SK-N-SH treated with all-trans-retinoic acid at 6 μM for 48 hours (cell line): ENCODE measurements at regions not wholly inside any gene's neighbourhood (a gene's known extent, or its start where the extent isn't known, plus 50 kb on each side); places are given as distances from the start of the nearest gene placed in this dataset.

ENCODE experiments used
- ATAC-seq: fragments of 200-7000 bp; cut with Tn5 transposase; 3 replicates; pipeline ENCODE4 v1.9.1; 2020; ENCODE audit warnings: mild to moderate bottlenecking, moderate library complexity
- ARNTL ChIP-seq: fragments of 450-650 bp; formaldehyde crosslinking; IDR thresholded peaks from 2 replicates; pipeline ENCODE4 v1.5.0; 2020; ENCODE audit warnings: low read depth, mild to moderate bottlenecking, moderate library complexity, borderline replicate concordance
- BACH2 ChIP-seq: fragments of 250-450 bp; sonication (Bioruptor Pico); IDR thresholded peaks from 2 replicates; pipeline ENCODE4 v1.9.0; 2021; ENCODE audit warnings: mild to moderate bottlenecking, borderline replicate concordance
- CREB5 ChIP-seq: fragments of 250-450 bp; sonication (Bioruptor Pico); IDR thresholded peaks from 2 replicates; pipeline ENCODE4 v1.5.1; 2020; ENCODE audit warnings: low read depth, mild to moderate bottlenecking, moderate library complexity
- CSDC2 ChIP-seq: fragments of 250-450 bp; sonication (Bioruptor Pico); IDR thresholded peaks from 2 replicates; pipeline ENCODE4 v1.5.0; 2020; ENCODE audit warnings: mild to moderate bottlenecking, moderate library complexity
- CSRNP3 ChIP-seq: fragments of 250-450 bp; sonication (Bioruptor Pico); IDR thresholded peaks from 2 replicates; pipeline ENCODE4 v1.5.1; 2021; ENCODE audit warnings: mild to moderate bottlenecking, moderate library complexity
- ESRRG ChIP-seq: fragments of 250-450 bp; sonication (Bioruptor Pico); IDR thresholded peaks from 2 replicates; pipeline ENCODE4 v1.6.1; 2021; ENCODE audit warnings: mild to moderate bottlenecking
- GLIS3 ChIP-seq: fragments of 250-450 bp; sonication (Bioruptor Pico); IDR thresholded peaks from 2 replicates; pipeline ENCODE4 v1.5.0; 2020; ENCODE audit warnings: mild to moderate bottlenecking, moderate library complexity
- ISL1 ChIP-seq: fragments of 250-450 bp; sonication (Bioruptor Pico); IDR thresholded peaks from 2 replicates; pipeline ENCODE4 v2.1.2; 2022; ENCODE audit warnings: mild to moderate bottlenecking, moderate library complexity
- OSR1 ChIP-seq: fragments of 250-450 bp; sonication (Bioruptor Pico); IDR thresholded peaks from 2 replicates; pipeline ENCODE4 v1.8.0; 2022; ENCODE audit warnings: moderate library complexity, mild to moderate bottlenecking, inconsistent platforms
- PATZ1 ChIP-seq: fragments of 250-450 bp; sonication (Bioruptor Pico); IDR thresholded peaks from 2 replicates; pipeline ENCODE4 v1.8.0; 2020; ENCODE audit warnings: mild to moderate bottlenecking, moderate library complexity, borderline replicate concordance
- POU6F1 ChIP-seq: fragments of 250-450 bp; sonication (Bioruptor Pico); IDR thresholded peaks from 2 replicates; pipeline ENCODE4 v1.8.0; 2021; ENCODE audit warnings: low read depth, mild to moderate bottlenecking, moderate library complexity, borderline replicate concordance
- PPARA ChIP-seq: fragments of 250-450 bp; sonication (Bioruptor Pico); IDR thresholded peaks from 2 replicates; pipeline ENCODE4 v1.5.0; 2020; ENCODE audit warnings: mild to moderate bottlenecking, borderline replicate concordance
- RARB ChIP-seq: fragments of 250-450 bp; sonication (Bioruptor Pico); IDR thresholded peaks from 2 replicates; pipeline ENCODE4 v1.8.0; 2021; ENCODE audit warnings: mild to moderate bottlenecking, moderate library complexity
- SNAI2 ChIP-seq: fragments of 250-450 bp; sonication (Bioruptor Pico); IDR thresholded peaks from 2 replicates; pipeline ENCODE4 v1.5.0; 2020; ENCODE audit warnings: mild to moderate bottlenecking, moderate library complexity
- TCF4 ChIP-seq: fragments of 250-450 bp; sonication (Bioruptor Pico); IDR thresholded peaks from 2 replicates; pipeline ENCODE4 v1.8.0; 2021; ENCODE audit warnings: mild to moderate bottlenecking, moderate library complexity, borderline replicate concordance
- TOX ChIP-seq: fragments of 250-450 bp; sonication (Bioruptor Pico); IDR thresholded peaks from 2 replicates; pipeline ENCODE4 v1.8.0; 2021; ENCODE audit warnings: mild to moderate bottlenecking, moderate library complexity, borderline replicate concordance
- ZC3H10 ChIP-seq: fragments of 250-450 bp; sonication (Bioruptor Pico); IDR thresholded peaks from 2 replicates; pipeline ENCODE4 v1.5.1; 2021; ENCODE audit warnings: mild to moderate bottlenecking, moderate library complexity
- ZFP3 ChIP-seq: fragments of 250-450 bp; sonication (Bioruptor Pico); IDR thresholded peaks from 2 replicates; pipeline ENCODE4 v1.5.0; 2020; ENCODE audit warnings: mild to moderate bottlenecking, moderate library complexity
- ZFP30 ChIP-seq: fragments of 450-650 bp; formaldehyde crosslinking; IDR thresholded peaks from 2 replicates; pipeline ENCODE4 v1.5.0; 2022; ENCODE audit warnings: mild to moderate bottlenecking, moderate library complexity
- ZNF565 ChIP-seq: fragments of 450-650 bp; formaldehyde crosslinking; conservative IDR thresholded peaks from 2 replicates; pipeline ENCODE4 v1.5.0; 2020; ENCODE audit warnings: low read depth, mild to moderate bottlenecking, moderate library complexity
- ZNF70 ChIP-seq: fragments of 450-650 bp; formaldehyde crosslinking; IDR thresholded peaks from 2 replicates; pipeline ENCODE4 v1.5.0; 2020; ENCODE audit warnings: mild to moderate bottlenecking, moderate library complexity
- ZNF8 ChIP-seq: fragments of 450-650 bp; formaldehyde crosslinking; IDR thresholded peaks from 2 replicates; pipeline ENCODE4 v1.5.0; 2020; ENCODE audit warnings: mild to moderate bottlenecking, moderate library complexity

GRCh38 chr10:78548369-78548768 lies 514.7 kb downstream of the RPS24 start:
- TF ChIP-seq POU6F1 (CRISPR knock-in tag) (no peak), BACH2 (CRISPR knock-in tag) (no peak), TCF4 (no peak), ZNF565 (CRISPR knock-in tag) (no peak), OSR1 (CRISPR knock-in tag) (no peak), ARNTL (CRISPR knock-in tag) (no peak), ZNF8 (CRISPR knock-in tag) (no peak), CREB5 (no peak), CSDC2 (no peak), SNAI2 (CRISPR knock-in tag) (no peak), PATZ1 (CRISPR knock-in tag) (no peak), TOX (CRISPR knock-in tag) (no peak), ZFP30 (CRISPR knock-in tag) (no peak), ZC3H10 (CRISPR knock-in tag) (no peak), CSRNP3 (CRISPR knock-in tag) (no peak), RARB (CRISPR knock-in tag) (no peak), ZFP3 (CRISPR knock-in tag) (no peak)
- ATAC-seq: no peak

- no peak for ATAC-seq
- TF ChIP-seq TCF4 (no peak), ZNF8 (CRISPR knock-in tag) (no peak), ZFP30 (CRISPR knock-in tag) (no peak), POU6F1 (CRISPR knock-in tag) (no peak), ZC3H10 (CRISPR knock-in tag) (no peak), PPARA (CRISPR knock-in tag) (no peak), CSDC2 (no peak), CREB5 (no peak), GLIS3 (no peak), ESRRG (CRISPR knock-in tag) (no peak), TOX (CRISPR knock-in tag) (no peak), CSRNP3 (CRISPR knock-in tag) (no peak), PATZ1 (CRISPR knock-in tag) (no peak), ISL1 (CRISPR knock-in tag) (no peak), ZNF565 (CRISPR knock-in tag) (no peak), ZFP3 (CRISPR knock-in tag) (no peak), ARNTL (CRISPR knock-in tag) (no peak), BACH2 (CRISPR knock-in tag) (no peak), OSR1 (CRISPR knock-in tag) (no peak), ZNF70 (CRISPR knock-in tag) (no peak)
- TF ChIP-seq, all 23 proteins: peak for 0
Observed at GRCh38 chr10:78549140-78549935, 515.7 kb downstream of the RPS24 start.
